Activated naive CD4-positive, alpha-beta T cell treated with anti-CD3 and anti-CD28 coated beads for 36 hours (primary cell): ENCODE measurements at regions not wholly inside any gene's neighbourhood (a gene's known extent, or its start where the extent isn't known, plus 50 kb on each side); places are given as distances from the start of the nearest gene placed in this dataset.

Experiments used
- CTCF ChIA-PET: fragments of 350-600 bp; sonication (Branson Sonifier 250); formaldehyde crosslinking; loops from one replicate; lab custom pipeline; 2021; ENCODE audit warnings: antibody characterized with exemption; lab: Charles Lee
- DNase-seq: peaks from one replicate; pipeline ENCODE4 v3.0.0-alpha.2; 2020
- H3K27ac Mint-ChIP-seq: one replicate; pipeline ENCODE4 v1.8.0; 2021; ENCODE audit warnings: mild to moderate bottlenecking, mixed read lengths
- H3K27me3 Mint-ChIP-seq: one replicate; pipeline ENCODE4 v1.8.0; 2021; ENCODE audit warnings: low read depth, mixed read lengths
- H3K36me3 Mint-ChIP-seq: one replicate; pipeline ENCODE4 v1.8.0; 2021; ENCODE audit warnings: low read depth, mixed read lengths
- H3K4me1 Mint-ChIP-seq: one replicate; pipeline ENCODE4 v1.8.0; 2021; ENCODE audit warnings: low read depth, mixed read lengths
- H3K4me3 Mint-ChIP-seq: one replicate; pipeline ENCODE4 v1.8.0; 2021; ENCODE audit warnings: mild to moderate bottlenecking, moderate library complexity, mixed read lengths
- H3K9me3 Mint-ChIP-seq: one replicate; pipeline ENCODE4 v1.8.0; 2021; ENCODE audit warnings: mixed read lengths
- intact Hi-C: fragments of 100-400 bp; cut with micrococcal nuclease; formaldehyde crosslinking; loops from one replicate; pipeline ENCODE4 v1.15.1; 2023

DNA sequence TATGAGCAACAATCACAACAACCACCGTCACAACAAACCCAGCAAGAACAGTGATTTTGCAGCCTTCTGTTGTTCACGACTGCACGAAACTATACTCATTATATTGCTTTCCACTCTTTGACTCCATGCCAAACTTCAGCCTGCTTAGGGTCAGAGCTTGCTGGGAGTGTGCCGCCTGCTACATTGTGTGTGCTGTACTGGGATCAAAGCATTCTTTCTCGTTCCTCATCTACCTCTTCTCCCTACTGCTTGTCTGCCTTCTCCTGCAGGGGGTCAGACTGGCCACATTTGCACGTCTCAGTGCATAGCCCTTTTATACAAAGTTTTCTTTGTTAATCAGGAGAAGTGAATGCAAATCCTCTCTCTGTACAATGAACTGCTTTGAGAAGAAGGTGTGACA lies 401.6 kb upstream of the CITED2 start:
- Mint-ChIP-seq H3K36me3 (no peaks in the 10 kb centered on the region), H3K4me3 (no peak overlapping the region), H3K9me3 (no peaks in the 10 kb centered on the region), H3K27me3 (peaks cover 5% of the 10 kb centered on the region), H3K27ac (no peak overlapping the region), H3K4me1 (no peaks in the 10 kb centered on the region)
- DNase-seq, result no peak
- CTCF ChIA-PET, result no interaction called here
- intact Hi-C loops, result no loop called here

- Mint-ChIP-seq H3K36me3 (no peaks in the 10 kb centered on the region), H3K27ac (no peak overlapping the region), H3K4me3 (no peak overlapping the region), H3K27me3 (no peaks in the 10 kb centered on the region), H3K9me3 (no peaks in the 10 kb centered on the region), H3K4me1 (peaks cover 9% of the 10 kb centered on the region)
- CTCF ChIA-PET, result interaction anchor here (0.6 kb wide), 1 partner anchor 131 kb away, joined by 3 read pairs; no protein-coding TSS in a partner anchor
- DNase-seq, result no peak
- intact Hi-C loops, result no loop called here
Measured at GRCh38 chr6:139768196-139768595, 393.7 kb upstream of the CITED2 start.

DNA sequence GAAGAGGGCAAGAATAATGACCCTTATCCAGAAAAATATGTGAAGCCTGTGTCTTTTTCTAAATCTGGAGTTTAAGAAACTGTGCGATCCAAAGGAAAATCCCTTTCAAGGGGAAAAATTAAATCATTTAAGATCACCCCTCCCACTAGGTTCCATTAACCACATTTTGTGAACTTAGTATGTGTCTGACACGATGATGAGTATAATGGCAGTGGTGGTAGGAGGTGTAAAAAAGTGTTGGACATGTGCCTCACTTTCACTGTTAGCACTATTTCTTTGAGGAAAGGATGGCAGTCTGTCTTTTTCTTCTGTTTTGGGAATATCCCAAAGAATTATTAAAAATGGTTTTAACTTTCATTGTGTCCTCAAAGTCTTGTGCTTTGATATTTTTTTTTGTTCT lies 392.3 kb upstream of the CITED2 start:
- DNase-seq, result no peak
- Mint-ChIP-seq H3K27ac (no peak overlapping the region), H3K36me3 (no peaks in the 10 kb centered on the region), H3K27me3 (no peaks in the 10 kb centered on the region), H3K4me1 (peaks cover 9% of the 10 kb centered on the region), H3K4me3 (no peak overlapping the region), H3K9me3 (no peaks in the 10 kb centered on the region)
- intact Hi-C loops, result no loop called here
- CTCF ChIA-PET, result no interaction called here

GRCh38 chr6:139765825-139766285 lies 391.4 kb upstream of the CITED2 start:
- Mint-ChIP-seq H3K9me3 (no peaks in the 10 kb centered on the region), H3K4me3 (no peak overlapping the region), H3K36me3 (no peaks in the 10 kb centered on the region), H3K27ac (no peak overlapping the region), H3K4me1 (peaks cover 9% of the 10 kb centered on the region), H3K27me3 (no peaks in the 10 kb centered on the region)
- CTCF ChIA-PET, result no interaction called here
- DNase-seq, result no peak
- intact Hi-C loops, result no loop called here

DNA sequence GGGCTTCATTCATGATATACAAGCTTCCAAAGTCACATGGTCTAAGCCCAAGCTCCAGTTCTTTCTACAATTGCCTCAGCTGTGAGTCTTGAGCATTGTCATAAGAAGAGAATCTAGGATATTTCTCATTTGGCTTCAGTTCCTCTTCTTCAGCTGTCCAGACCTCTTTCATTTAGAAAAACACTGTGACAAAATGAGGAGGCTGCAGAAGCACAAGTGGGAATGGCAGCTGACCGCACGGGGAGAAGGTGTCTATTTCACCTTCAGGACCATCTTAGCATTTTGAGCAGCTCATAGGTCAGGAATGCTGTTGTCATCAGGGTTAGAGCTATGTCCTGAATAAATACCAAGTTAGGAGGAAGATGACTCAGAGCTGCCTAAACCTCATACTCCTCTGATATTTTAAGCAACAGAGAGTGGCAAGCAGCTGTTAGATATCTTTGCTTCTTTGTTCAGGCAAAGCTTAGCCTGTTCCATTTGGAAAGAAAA lies 390.1 kb upstream of the CITED2 start:
- Mint-ChIP-seq H3K36me3 (no peaks in the 10 kb centered on the region), H3K27me3 (no peaks in the 10 kb centered on the region), H3K9me3 (no peaks in the 10 kb centered on the region), H3K27ac (no peak overlapping the region), H3K4me1 (peaks cover 9% of the 10 kb centered on the region), H3K4me3 (no peak overlapping the region)
- DNase-seq, result no peak
- CTCF ChIA-PET, result no interaction called here
- intact Hi-C loops, result loop anchor here (5.0 kb wide), 1 partner anchor 392 kb away; the partner anchor contains the start of gene CITED2

DNA sequence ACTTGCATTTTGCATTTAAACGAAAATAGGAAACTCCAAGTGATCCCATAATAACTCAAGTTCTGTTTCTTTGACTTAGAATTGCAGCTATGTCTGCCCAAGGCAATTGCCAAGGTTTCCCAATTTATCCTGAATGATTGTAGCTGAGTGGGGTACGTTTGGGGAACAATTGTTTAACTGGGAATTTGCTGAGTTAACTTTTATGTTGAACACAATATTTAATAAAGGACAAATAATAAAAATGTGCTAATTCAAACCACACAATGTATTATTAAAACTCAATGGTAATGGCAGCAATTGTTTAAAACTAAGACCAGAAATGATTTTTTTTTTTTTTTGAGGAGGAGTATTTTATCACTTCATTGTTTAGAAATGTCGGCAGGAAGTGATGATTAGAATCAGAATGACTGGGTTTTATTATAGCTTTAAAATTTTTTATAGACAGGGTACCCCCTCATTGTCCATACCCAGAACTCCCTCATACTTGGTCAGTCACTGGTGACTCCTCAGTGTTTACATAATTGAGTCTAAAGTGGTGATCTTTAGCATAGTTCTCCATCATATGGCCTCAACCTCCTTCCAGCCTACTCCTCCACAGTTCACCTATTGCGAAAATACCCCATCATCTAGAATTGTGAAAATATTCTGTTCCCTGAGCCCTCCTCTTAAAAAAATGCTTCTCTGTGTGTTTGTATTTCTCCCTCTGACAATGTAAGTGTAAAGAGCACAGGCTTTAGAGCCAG lies 389.2 kb upstream of the CITED2 start:
- intact Hi-C loops, result loop anchor here (5.0 kb wide), 1 partner anchor 391 kb away; the partner anchor contains the start of gene CITED2
- Mint-ChIP-seq H3K27me3 (no peaks in the 10 kb centered on the region), H3K36me3 (no peaks in the 10 kb centered on the region), H3K27ac (no peak overlapping the region), H3K4me3 (no peak overlapping the region), H3K4me1 (peaks cover 9% of the 10 kb centered on the region), H3K9me3 (no peaks in the 10 kb centered on the region)
- no peak for DNase-seq
- CTCF ChIA-PET, result interaction anchor here (0.5 kb wide), 1 partner anchor 389 kb away, joined by 3 read pairs; no protein-coding TSS in a partner anchor

DNA sequence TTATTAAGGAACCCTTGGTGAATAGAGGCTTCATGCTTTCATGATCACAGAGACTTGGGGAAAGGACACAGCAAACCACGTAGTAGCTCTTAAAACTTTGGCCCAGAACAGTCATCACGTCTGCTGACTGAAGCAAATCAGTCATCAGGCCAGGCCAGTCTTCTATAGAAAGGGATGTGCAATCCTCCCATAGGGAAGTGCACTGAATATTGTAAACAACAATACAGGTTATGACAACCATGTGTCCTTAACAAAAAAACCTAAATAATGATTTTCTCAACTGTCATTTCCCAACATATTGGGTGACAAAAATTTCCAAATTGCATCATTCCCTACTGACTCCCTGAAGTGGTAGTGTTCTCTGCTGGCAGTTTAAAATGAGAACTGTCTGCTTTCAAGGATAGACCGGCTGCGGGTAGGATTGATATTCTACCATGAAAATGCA lies 388.2 kb upstream of the CITED2 start:
- no peak overlapping the region for H3K4me3 Mint-ChIP-seq
- no peak for DNase-seq
- H3K27ac Mint-ChIP-seq, result no peak overlapping the region
- no peaks in the 10 kb centered on the region for H3K9me3 Mint-ChIP-seq
- H3K4me1 Mint-ChIP-seq, result peaks cover 9% of the 10 kb centered on the region
- H3K27me3 Mint-ChIP-seq, result no peaks in the 10 kb centered on the region
- intact Hi-C loops, result loop anchor here (1.0 to 5.0 kb wide), 2 partner anchors 12 to 390 kb away; partner anchors contain the start of gene CITED2
- CTCF ChIA-PET, result no interaction called here
- H3K36me3 Mint-ChIP-seq, result no peaks in the 10 kb centered on the region

DNA sequence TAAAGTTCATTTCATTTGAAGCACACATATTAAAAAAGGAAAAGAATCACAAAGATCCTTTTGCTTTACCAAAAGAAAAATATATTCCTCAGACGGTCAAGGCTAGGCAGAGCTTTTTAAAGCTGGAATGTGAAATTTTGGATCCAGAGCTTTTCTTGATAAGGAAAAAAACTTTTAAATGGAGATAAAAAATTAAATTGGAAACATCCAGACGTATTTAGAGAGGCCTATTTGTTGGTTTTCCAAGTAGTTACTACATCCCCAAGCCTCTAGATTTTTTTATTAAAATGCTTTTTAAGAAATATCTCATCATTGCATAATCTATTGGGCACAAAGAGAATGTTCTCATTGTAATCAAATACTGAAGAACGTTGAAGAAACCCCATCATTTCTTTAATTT lies 385.7 kb upstream of the CITED2 start:
- no peak overlapping the region for H3K27ac Mint-ChIP-seq
- H3K4me1 Mint-ChIP-seq, result peaks cover 6% of the 10 kb centered on the region
- no peak overlapping the region for H3K4me3 Mint-ChIP-seq
- DNase-seq, result no peak
- intact Hi-C loops, result loop anchor here (5.0 kb wide), 1 partner anchor 388 kb away; the partner anchor contains the start of gene CITED2
- H3K36me3 Mint-ChIP-seq, result no peaks in the 10 kb centered on the region
- no peaks in the 10 kb centered on the region for H3K9me3 Mint-ChIP-seq
- CTCF ChIA-PET, result no interaction called here
- H3K27me3 Mint-ChIP-seq, result no peaks in the 10 kb centered on the region

DNA sequence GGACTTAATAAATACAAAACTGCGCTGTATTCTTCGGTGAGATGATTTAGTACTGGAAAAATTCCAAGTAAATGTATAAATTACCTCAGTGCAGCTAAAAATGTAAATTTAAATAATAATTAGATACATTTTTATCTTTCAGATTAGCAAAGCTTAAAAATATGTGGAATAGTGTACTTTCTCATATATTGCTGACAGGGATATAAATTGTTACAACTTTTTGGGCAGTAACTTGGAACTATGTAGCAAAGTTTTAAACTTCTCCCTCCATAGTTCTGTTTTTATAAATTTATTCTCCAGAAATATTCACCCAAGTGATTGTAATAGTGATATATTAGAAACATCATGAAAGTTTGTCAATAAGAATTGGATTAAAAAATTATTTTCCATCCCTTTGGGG lies 384.6 kb upstream of the CITED2 start:
- DNase-seq, result no peak
- Mint-ChIP-seq H3K9me3 (no peaks in the 10 kb centered on the region), H3K27ac (no peak overlapping the region), H3K4me1 (no peaks in the 10 kb centered on the region), H3K36me3 (no peaks in the 10 kb centered on the region), H3K27me3 (no peaks in the 10 kb centered on the region), H3K4me3 (no peak overlapping the region)
- CTCF ChIA-PET, result no interaction called here
- intact Hi-C loops, result no loop called here

- Mint-ChIP-seq H3K4me3 (no peak overlapping the region), H3K36me3 (no peaks in the 10 kb centered on the region), H3K9me3 (no peaks in the 10 kb centered on the region), H3K27ac (no peak overlapping the region), H3K27me3 (no peaks in the 10 kb centered on the region), H3K4me1 (no peaks in the 10 kb centered on the region)
- no peak for DNase-seq
- intact Hi-C loops, result no loop called here
- CTCF ChIA-PET, result no interaction called here
Measured at GRCh38 chr6:139758209-139758611, 383.8 kb upstream of the CITED2 start.

- intact Hi-C loops, result no loop called here
- CTCF ChIA-PET, result no interaction called here
- H3K36me3 Mint-ChIP-seq, result no peaks in the 10 kb centered on the region
- no peaks in the 10 kb centered on the region for H3K4me1 Mint-ChIP-seq
- H3K4me3 Mint-ChIP-seq, result no peak overlapping the region
- no peak overlapping the region for H3K27ac Mint-ChIP-seq
- H3K27me3 Mint-ChIP-seq, result no peaks in the 10 kb centered on the region
- DNase-seq, result no peak
- H3K9me3 Mint-ChIP-seq, result no peaks in the 10 kb centered on the region
Measured at GRCh38 chr6:139757784-139758183, 383.3 kb upstream of the CITED2 start.

DNA sequence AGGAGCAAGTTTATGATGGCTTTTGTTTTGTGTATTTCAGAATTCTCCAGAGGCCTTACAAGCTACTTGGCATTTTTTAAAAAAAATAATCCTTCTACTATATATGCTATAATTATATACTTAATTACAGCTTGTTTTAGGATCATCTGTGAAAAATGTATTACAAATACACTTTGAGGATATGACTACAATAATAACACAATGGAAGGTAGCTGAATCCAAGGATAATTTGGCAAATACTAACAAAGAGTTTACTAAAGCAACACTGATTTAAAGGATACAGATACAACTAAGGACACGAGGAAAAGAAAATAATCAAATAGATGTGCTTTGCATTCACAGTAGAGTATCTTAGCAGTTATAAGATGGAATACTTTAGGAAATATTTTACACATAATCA lies 381.9 kb upstream of the CITED2 start:
- H3K27me3 Mint-ChIP-seq, result no peaks in the 10 kb centered on the region
- no peaks in the 10 kb centered on the region for H3K4me1 Mint-ChIP-seq
- no peak for DNase-seq
- H3K27ac Mint-ChIP-seq, result no peak overlapping the region
- CTCF ChIA-PET, result interaction anchor here (0.5 kb wide), 1 partner anchor 107 kb away, joined by 4 read pairs; no protein-coding TSS in a partner anchor
- H3K4me3 Mint-ChIP-seq, result no peak overlapping the region
- intact Hi-C loops, result no loop called here
- no peaks in the 10 kb centered on the region for H3K36me3 Mint-ChIP-seq
- no peaks in the 10 kb centered on the region for H3K9me3 Mint-ChIP-seq
